NT2/D1 (cell line): ENCODE measurements at regions not wholly inside any gene's neighbourhood (a gene's known extent, or its start where the extent isn't known, plus 50 kb on each side); places are given as distances from the start of the nearest gene placed in this dataset.

Experiments used
- YY1 ChIP-seq: IDR thresholded peaks from 2 replicates; pipeline ENCODE4 v1.6.1; 2011; ENCODE audit not compliant: insufficient read length, insufficient read depth
- ZNF274 ChIP-seq: IDR thresholded peaks from 2 replicates; pipeline ENCODE4 v1.6.1; 2011; ENCODE audit warnings: mild to moderate bottlenecking, low read depth, low read length

GRCh38 chr20:41750137-41750536 is 132.0 kb upstream of the CHD6 start:
- TF ChIP-seq ZNF274 (no peak), YY1 (no peak)
